ENCODE measurements at regions not wholly inside any gene's neighbourhood (a gene's known extent, or its start where the extent isn't known, plus 50 kb on each side); places are given as distances from the start of the nearest gene placed in this dataset.
"Not testable (repeated sequence)": the region's sequence is repeated elsewhere in the genome, so short reads cannot be mapped to it uniquely, and the experiment has no call there.

DNA sequence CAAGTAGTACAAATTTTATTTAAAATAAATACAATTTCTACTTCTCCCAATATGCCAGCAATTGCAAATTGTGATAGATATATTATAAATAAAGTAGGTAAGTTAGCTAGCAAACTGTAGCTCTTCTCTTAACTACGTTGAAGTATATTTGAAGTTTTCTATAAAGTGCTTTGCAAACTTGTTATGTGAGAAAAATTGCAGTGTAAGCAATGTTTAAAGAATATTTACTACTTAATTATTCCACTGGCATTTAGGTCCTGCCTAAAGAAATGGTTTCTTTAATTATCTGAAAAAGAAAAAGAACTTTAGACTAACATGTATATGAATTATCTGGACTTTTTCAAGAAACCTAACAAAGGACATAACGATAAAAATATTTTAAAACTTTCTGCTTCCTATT lies 1350.0 kb upstream of the CDH9 start:
- DNase-seq (no peak), ATAC-seq (no peak)
- intact Hi-C loops (cut with DNase I), result no loop called here

DNA sequence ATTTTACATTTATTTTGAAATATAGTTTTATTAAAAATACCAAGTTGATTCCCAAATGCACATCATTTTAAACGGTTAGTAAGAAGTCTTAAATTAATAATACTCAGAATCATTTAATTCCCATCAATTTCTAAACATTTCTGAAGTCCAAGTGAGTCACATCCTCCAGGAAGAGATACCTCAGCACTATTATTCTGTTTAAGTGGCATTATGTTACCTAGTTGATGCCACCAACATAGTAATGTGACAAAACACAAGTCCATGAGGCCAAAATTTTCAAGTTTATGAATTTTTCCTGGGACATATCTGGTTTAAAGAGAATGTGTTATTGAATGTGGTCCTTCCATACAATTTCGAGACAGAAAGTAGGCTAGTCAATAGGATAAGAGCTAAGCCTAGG lies 1348.3 kb upstream of the CDH9 start:
- ATAC-seq (no peak), DNase-seq (no peak)
- intact Hi-C loops (cut with DNase I), result no loop called here

DNA sequence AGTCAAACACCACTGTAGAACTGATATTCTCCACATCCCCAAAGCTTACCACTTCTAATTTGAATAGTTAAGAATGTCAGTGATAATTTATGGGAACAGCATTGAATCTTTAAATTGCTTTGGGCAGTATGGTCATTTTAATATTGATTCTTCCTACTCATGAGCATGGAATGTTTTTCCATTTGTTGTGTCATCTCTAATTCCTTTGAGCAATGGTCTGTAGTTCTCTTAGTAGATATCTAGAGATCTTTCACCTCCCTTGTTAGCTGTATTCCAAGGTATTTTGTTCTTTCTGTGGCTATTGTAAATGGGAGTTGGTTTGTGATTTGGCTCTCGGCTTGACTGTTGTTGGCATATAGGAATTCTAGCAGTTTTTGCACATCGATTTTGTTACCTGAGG lies 1341.8 kb upstream of the CDH9 start:
- intact Hi-C loops (cut with DNase I), result no loop called here
- ATAC-seq (no peak), DNase-seq (no peak)

DNA sequence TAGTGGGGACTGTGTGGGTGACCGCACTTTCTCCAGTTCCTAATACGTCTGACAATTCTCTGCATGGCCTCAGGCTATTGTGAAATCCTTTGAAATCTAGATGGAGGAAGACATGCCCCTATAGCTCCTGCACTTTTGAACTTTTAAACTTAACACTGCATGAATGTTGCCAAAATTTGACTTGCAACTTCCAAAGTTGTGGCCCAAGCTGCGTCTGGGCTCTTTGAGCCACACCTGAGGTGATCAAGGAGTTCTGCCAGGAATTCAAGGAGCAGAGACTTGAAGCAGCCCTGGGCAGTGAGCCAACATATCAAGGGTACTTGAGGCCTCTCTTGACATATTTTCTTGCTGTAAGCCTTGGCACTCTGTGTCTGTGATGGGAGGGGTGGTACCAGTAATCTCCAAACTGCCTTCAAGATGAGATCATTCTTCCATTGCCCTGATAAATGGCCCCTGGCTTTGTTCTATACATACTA lies 1336.1 kb upstream of the CDH9 start:
- intact Hi-C loops (cut with DNase I), result no loop called here
- DNase-seq (no peak), ATAC-seq (no peak)

DNA sequence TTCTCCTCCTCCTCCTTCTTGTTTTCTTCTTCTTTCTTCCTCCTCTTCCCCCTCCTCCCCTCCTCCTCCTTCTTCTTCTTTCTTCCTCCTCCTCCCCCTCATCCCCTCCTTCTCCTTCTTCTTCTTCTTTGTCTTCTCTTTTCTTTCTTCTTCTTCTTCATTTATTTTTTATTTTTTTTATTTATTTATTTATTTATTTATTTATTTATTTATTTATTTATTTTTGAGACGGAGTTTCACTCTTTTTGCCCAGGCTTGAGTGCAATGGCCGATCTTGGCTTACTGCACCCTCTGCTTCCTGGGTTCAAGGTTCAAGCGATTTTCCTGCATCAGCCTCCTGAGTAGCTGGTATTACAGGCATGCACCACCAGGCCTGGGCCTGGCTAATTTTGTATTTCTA lies 1332.5 kb upstream of the CDH9 start:
- intact Hi-C loops (cut with DNase I), result no loop called here
- no peak for ATAC-seq
- DNase-seq, result no peak

DNA sequence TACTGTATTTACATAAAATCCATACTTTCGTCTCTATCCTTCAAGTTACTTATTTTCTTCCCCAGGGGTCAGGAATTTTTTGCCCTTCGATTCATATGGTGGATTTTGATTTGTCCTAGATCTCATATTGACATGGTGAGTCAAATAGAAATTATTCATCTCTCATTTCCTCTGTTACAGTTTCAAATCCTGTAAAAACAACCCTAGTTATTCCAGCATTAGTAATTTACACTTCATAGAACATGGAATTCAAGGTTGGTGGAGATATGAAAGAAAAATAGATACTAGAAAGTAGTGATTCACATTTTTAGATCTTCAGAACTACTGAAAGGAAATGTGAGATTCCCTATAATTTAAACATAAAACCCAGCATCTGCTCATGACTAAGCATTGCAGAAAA lies 1331.0 kb upstream of the CDH9 start:
- DNase-seq, result no peak
- intact Hi-C loops (cut with DNase I), result no loop called here

DNA sequence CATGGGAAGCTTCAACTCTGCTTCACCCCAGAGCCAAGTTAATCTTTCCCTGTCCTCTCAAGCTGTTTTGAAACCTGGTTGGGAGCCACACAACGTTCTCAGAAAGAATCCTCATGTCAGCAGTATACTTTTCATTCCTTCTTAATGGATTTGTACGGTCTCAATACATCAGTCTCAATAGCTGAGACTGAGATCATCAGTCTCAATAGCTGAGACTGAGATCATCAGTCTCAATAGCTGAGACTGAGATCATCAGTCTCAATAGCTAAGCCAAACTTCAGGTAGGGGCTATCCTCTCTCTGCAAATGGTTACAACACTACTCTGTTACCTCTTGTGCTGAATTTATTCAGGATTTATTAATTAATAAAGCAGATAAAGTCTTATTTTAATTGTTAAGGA lies 1317.4 kb upstream of the CDH9 start:
- ATAC-seq (no peak), DNase-seq (no peak)
- intact Hi-C loops (cut with DNase I), result no loop called here

More for the DNA sequence above, 1331.0 kb upstream of the CDH9 start:
- ATAC-seq, result no peak

DNA sequence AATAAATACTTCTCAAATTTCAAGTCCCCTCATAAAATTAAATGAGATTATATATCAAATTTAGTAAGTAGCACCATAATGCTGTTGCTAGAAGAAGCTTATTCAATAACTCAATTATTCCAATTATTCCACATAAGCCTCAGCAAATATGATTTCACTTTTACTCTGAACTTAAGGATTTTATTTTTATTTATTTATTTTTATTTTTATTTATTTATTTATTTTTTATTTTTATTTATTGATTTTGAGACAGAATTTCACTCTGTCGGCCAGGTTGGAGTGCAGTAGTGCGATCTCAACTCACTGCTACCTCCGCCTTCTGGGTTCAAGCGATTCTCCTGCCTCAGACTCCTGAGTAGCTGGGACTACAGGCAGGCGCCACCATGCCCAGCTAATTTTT lies 1308.3 kb upstream of the CDH9 start:
- ATAC-seq (no peak), DNase-seq (no peak)
- intact Hi-C loops (cut with DNase I), result no loop called here

DNA sequence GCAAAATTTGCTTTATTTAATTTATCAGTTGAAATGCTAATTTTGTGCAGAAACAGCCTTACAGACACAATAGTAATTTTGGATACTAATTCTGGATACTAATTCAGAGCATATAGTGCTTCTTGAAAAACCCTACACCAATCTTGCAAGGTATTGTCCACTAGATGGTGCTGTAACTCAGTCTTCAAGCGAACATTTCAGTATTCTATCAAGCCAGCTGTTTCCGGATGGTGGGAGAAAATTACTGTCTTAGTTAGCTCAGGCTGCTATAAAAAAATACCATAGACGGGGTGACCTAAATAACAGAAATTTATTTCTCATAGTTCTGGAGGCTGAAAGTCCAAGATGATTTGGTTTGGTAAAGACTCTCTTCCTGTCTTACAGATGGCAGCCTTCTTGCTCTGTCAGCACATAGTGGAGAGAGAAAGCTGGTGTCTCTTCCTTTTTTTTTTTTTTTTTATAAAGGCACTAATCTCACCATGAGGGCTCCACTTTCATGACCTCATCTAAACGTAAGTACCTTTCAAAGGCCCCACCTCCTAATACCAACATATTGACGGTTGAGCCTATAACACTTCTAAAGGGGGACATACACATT lies 1306.5 kb upstream of the CDH9 start:
- DNase-seq (no peak), ATAC-seq (peak in 1 of 2 donors; percentile 36)
- intact Hi-C loops (cut with DNase I), result no loop called here

DNA sequence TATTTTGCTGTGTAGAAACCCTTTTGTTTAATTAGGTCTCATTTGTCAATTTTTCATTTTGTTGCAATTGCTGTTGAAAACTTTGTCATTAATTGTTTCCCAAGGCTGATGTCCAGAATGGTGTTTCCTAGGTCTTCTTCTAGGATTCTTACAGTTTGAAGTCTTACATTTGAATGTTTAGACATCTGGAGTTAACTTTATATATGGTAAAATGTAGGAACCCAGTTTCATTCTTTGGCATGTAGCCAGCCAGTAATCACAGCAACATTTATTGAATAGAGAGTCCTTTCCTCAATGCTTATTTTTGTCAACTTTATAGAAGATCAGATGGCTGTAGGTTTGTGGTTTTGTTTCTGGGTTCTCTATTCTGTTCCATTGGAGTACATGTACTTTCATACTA lies 1290.8 kb upstream of the CDH9 start:
- ATAC-seq, result no peak
- intact Hi-C loops (cut with DNase I), result no loop called here
- no peak for DNase-seq

DNA sequence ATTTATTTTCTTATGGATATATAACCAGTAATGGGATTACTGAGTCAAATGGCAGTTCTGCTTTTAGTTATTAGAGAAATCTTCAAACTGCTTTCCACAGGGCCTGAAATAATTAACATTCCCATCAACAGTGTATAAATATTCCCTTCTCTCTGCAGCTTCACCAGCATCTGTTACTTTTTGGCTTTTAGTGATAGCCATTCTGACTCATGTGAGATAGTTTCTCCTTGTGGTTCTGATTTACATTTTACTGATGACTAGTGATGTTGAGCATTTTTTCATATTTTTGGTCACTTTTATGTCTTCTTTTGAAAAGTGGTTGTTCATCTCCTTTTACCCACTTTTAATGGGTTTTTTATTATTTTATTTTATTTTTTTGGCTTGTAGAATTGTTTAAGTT lies 1290.3 kb upstream of the CDH9 start:
- ATAC-seq (no peak), DNase-seq (no peak)
- intact Hi-C loops (cut with DNase I), result no loop called here

DNA sequence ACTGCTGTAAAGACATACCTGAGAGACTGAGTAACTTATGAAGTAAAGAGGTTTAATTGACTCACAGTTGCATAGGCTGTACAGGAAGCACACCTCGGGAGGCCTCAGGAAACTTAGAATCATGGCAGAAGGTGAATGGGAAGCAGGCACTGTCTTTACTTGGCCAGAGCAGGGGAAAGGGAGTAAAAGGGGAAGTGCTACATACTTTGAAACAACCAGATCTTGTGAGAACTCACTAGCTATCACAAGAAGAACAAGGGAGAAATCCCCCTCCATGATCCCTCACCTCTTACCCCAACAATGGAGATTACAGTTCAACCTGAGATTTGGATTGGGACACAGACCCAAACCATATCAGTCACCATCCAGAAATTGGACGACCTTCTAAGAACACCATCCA lies 1285.8 kb upstream of the CDH9 start:
- no peak for ATAC-seq

DNA sequence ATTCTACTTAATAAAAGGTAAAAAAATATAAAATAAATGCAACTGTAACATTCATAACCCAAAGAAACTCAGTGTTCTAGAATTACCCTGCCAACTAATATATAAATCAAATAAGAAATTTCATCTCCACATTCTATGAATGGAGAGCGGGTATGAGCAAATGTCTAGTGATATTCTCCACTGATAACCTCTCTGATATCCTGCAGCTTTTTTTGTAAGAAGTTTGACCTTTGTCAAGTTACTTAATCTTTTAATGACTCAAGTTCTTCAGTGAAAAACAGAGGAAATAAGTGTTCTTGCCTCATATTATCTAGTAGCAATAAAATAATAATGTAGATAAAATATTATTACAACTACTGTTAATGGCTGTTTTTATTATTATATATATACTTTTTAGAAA lies 1275.6 kb upstream of the CDH9 start:
- no peak for ATAC-seq

More for the DNA sequence above, 1285.8 kb upstream of the CDH9 start:
- intact Hi-C loops (cut with DNase I), result no loop called here
- no peak for DNase-seq

DNA sequence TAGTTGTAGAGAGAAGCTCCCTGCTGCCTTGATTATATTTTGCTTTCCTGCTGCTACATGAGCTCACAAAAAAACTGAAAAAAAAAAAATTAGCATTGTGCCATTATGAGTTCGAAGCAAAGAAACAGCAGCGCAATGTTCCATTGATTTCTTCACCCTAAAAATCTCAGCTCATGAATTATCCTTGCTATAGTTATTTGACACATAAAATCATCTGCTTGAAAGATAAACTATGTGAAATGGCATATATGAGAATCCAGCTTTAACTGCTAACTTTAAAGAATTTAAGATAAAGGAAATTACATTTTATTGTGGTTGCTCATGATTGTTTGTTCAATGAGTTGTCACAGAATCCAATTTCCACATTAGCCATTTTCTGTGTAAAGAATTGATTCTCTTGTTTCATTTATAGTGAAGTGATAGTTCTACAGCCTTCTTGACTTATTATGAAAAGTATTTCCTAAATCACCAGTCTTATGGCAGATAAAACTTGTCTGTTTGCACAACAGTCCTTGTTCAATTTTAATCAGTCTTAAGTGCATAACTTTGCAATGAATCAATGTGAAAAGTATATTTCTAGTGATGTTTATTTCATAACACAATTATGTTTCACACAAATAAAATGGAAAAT lies 1275.0 kb upstream of the CDH9 start:
- intact Hi-C loops (cut with DNase I), result no loop called here
- DNase-seq (no peak), ATAC-seq (no peak)

More for the DNA sequence above, 1275.6 kb upstream of the CDH9 start:
- intact Hi-C loops (cut with DNase I), result no loop called here
- DNase-seq, result no peak

DNA sequence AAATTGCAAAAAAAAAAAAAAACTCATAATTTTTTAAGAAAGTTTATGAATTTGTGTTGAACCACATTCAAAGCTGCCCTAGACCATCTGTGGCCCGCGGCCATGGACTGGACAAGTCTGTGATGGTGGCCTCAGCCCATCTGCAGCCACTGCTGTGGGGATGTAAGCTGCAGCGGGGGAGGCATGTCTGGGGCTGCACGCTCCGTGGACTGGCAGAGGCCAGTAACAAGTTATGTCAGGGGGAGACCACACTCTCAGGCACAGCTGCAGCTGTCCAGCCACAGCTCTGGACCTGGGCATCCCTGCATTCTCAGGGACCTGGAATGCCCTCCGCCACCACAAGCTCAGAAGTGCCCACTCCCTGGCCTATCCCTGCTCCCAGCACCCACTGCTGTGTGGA lies 1272.3 kb upstream of the CDH9 start:
- DNase-seq (no peak), ATAC-seq (no peak)
- intact Hi-C loops (cut with DNase I), result no loop called here

DNA sequence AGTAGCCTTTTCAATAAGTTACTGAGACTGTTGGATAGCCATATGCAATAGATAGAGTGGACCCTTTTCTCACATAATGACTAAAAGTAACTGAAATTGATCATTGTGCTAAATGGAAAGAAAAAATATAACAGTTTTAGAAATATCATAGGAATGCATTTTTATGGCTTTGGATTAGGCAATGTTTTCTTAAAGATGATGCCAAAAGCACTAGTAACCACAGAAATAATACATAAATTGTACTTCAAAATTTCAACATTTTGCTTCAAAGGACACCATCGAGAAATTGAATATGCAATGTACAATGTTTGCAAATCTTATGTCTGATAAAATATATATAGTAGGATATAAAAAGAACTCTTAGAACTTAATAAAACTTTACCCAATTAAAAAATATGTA lies 1267.5 kb upstream of the CDH9 start:
- intact Hi-C loops (cut with DNase I), result no loop called here
- no peak for ATAC-seq
- no peak for DNase-seq

DNA sequence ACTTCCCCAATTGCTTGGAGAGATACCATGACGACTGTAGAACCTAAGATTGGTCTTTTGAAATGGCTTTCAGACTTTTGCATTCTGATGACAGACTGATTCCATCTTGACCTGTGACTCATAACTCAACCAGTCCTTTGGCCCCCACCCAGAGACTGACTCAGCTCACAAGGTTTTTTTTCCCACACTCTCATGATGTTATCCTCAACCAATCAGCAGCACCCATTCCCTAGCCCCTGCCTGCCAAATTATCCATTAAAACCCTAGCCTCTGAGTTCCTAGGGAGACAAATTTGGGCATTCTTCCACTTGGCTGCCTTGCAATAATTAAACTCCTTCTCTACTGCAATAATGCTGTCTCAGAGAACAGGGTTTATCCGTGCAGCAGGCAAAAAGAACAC lies 1263.3 kb upstream of the CDH9 start:
- intact Hi-C loops (cut with DNase I), result no loop called here
- ATAC-seq (no peak), DNase-seq (no peak)

DNA sequence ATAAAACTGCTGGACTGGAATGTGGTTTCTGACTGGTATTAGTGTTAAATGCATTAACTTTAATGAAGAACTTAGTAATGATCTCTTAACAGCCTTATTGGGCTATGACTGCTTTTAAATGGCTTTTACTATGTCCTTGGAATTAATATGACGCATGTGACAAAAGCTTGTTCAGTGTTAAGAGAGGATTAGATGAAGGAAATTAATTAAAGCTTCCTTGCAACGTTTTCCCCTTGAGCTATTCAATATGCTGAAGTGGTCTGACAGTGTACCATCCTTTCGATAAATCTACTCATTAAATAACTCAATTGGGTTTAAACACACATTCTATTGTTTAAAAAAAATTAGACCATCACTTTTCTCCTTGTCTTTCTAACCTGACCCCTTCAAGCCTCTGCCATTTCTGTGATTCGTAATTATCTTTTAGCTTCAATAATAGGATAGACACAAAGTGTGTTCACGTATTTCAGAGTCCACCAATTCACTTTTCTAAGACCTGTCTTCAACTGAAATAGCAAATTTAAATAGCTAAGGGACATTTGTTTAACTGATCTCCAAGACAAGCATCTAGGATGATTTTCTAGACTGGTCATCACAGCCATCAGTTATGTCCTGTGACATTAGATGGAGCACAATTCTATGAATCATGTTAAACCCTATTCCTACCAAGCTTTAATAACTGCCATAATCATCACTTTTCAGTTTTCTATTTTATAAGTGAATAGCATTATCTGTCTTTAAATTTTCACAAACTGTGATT lies 1258.0 kb upstream of the CDH9 start:
- ATAC-seq (no peak), DNase-seq (no peak)
- intact Hi-C loops (cut with DNase I), result no loop called here

DNA sequence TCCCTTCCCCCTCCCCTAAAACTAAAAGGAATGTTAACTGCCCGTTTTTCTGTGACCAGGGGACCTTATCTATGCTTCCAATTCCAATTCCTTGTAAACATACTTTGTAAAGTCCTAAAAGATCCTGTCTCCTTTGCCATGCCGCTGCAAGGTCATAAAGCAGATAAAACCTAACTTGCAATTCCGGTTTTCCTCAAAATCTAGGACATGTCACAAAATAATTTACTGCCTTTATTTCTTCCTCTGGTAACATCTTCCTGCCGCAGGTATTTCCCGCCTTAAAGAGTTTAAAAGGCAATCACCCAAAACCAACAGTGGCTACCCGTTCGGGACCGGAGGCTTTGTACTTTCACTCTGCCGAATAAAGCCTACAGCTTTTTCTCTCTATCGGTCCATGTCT lies 1248.6 kb upstream of the CDH9 start:
- ATAC-seq; DNase-seq; intact Hi-C loops (cut with DNase I): not testable (repeated sequence)

DNA sequence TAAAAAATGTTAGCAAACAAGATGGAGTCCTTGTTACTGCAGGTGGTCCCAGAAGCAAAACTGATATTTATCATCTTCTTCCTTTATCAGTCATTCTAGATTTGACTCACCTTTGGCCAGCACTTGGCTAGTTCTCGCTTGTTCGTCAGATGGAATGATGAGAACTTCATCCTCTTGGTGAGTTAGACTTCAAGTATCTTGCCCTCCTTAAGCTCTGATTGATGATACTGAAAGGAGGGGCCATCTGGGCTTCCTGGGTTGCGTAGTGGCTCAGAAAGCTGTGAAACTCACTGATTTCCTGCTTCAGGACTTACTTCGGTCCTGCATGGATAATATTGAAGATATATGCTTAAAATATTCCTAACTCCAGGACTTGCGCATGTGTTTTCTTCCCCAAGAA lies 1248.2 kb upstream of the CDH9 start:
- ATAC-seq, result no peak
- intact Hi-C loops (cut with DNase I), result no loop called here
- DNase-seq, result no peak

DNA sequence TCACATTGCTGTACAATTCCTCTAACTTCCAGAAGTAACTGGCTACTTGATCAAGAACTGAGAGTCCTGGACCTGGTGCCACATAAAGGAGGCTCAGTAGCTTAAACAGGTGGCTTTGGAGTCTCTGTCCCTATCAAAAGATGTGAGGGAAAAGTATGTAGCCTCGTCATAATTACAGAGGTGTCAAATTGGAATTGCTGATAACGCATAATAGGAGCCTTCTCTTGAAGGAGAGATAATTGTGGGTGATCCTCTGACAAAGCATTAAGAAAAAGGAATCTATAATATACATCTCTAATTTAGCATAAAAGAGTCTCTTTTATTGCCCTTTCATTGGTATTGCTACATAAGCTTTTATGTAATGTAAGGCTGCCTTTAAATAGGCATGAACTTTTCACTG lies 1246.4 kb upstream of the CDH9 start:
- intact Hi-C loops (cut with DNase I), result no loop called here
- no peak for DNase-seq
- ATAC-seq, result no peak

Measured in left cardiac atrium (tissue), 4 donors.